C4-2B (cell line): ENCODE measurements at regions not wholly inside any gene's neighbourhood (a gene's known extent, or its start where the extent isn't known, plus 50 kb on each side); places are given as distances from the start of the nearest gene placed in this dataset.

Source experiments
- H3K27ac ChIP-seq: fragments of 450-650 bp; 2 replicates; pipeline ENCODE4 v1.5.1; 2017
- CTCF ChIP-seq: fragments of 450-650 bp; conservative IDR thresholded peaks from 2 replicates; pipeline ENCODE4 v1.5.1; 2017; ENCODE audit warnings: mild to moderate bottlenecking
- ZFX ChIP-seq: fragments of 450-650 bp; IDR thresholded peaks from 2 replicates; pipeline ENCODE4 v1.6.1; 2017

GRCh38 chr5:126334760-126335159 lies 88.4 kb upstream of the GRAMD2B start:
- TF ChIP-seq CTCF: no peak
- TF ChIP-seq ZFX: no peak
- no peak overlapping the region for H3K27ac ChIP-seq

DNA sequence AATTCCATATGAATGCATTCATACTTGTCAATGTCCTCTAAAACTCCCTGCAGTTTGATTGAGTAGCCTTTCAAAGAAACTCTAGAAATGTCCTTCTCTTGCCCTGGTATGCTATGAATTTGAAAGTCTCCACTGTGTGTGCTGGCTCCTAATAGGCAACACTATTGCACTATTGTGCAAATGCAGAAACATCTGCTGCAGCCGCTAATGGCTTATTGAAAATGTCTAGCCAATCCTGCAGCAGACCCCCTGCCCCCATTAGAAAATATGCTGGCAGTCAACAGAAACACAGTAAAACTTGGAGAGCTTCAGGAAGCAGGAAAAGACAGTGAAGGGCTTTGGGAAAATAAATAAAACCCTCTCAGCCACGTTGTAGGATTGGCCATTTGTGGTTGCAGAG lies 87.3 kb upstream of the GRAMD2B start:
- TF ChIP-seq CTCF: no peak
- TF ChIP-seq ZFX: no peak
- H3K27ac ChIP-seq: no peak overlapping the region

- TF ChIP-seq CTCF (no peak), ZFX (no peak)
- no peak overlapping the region for H3K27ac ChIP-seq
Measured at GRCh38 chr5:126338635-126339034, 84.6 kb upstream of the GRAMD2B start.

DNA sequence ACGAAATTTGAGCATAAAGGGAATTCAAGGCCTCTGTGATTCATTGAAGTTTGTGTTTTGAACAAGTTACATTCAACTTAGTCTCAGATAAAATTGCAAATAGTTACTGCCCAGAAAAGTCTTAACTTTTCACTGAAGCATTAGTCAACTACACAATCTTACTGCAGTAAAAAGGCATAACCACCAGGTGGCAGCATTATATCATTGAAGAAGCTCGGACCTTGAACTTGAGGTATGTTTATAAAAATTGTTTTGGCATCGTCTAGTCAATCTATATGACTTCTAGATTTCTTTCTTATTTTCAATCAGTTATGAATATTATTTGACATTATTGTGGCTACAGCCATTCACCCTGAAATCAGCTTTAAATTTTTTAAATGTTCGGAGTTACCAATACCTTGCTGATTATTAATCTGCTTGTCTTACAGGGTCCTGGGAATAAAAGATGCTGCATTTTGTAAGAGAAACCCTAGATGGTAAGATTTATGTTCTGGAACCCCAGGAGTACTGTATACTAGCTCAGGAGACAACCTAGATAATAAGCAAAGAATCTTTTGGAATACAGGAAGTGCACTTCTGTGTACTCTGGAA lies 83.9 kb upstream of the GRAMD2B start:
- TF ChIP-seq CTCF (peak; percentile 89), ZFX (no peak)

GRCh38 chr5:126341906-126342630 lies 81.1 kb upstream of the GRAMD2B start:
- TF ChIP-seq CTCF: no peak
- no peak for TF ChIP-seq ZFX
- H3K27ac ChIP-seq: no peak overlapping the region

More for the DNA sequence above, 83.9 kb upstream of the GRAMD2B start:
- no peak overlapping the region for H3K27ac ChIP-seq

- H3K27ac ChIP-seq: no peak overlapping the region
- TF ChIP-seq CTCF (no peak), ZFX (no peak)
Measured at GRCh38 chr5:126348855-126349635, 74.2 kb upstream of the GRAMD2B start.

GRCh38 chr5:126351153-126351552 lies 72.1 kb upstream of the GRAMD2B start:
- no peak for TF ChIP-seq ZFX
- no peak for TF ChIP-seq CTCF

More at GRCh38 chr5:126351153-126351552, 72.1 kb upstream of the GRAMD2B start:
- H3K27ac ChIP-seq: no peak overlapping the region
